ENCODE measurements at regions not wholly inside any gene's neighbourhood (a gene's known extent, or its start where the extent isn't known, plus 50 kb on each side); places are given as distances from the start of the nearest gene placed in this dataset.

- H3K9me1 ChIP-seq (replicated peaks; ENCODE audit: control insufficient read depth, extremely low read depth, insufficient read depth, low read length) = no peaks in the 10 kb centered on the region
- dilution Hi-C loops (cut with MboI; ENCODE audit: extremely low pct_ligation_motif_present, low sequenced_read_pairs) (no loop called here), intact Hi-C loops (cut with micrococcal nuclease) (no loop called here)
- H3K79me2 ChIP-seq (ENCODE audit: control insufficient read depth, insufficient read depth, low read length) = no peaks in the 10 kb centered on the region
- H3K36me3 ChIP-seq (ENCODE audit: control insufficient read depth in 2 of 2, extremely low read depth in 1 of 2, insufficient read depth in 2 of 2, low read length in 2 of 2) = no peaks in the 10 kb centered on the region
- no TSS peak for BruUV-seq (replicated peaks)
- CTCF ChIA-PET = no interaction called here
- POLR2A ChIA-PET = no interaction called here
- H3K9me3 ChIP-seq (replicated peaks; ENCODE audit: control insufficient read depth, insufficient read depth, low read length) = no peaks in the 10 kb centered on the region
- no peak overlapping the region for H3K4me3 ChIP-seq (replicated peaks in 1 of 3; ENCODE audit: insufficient read depth in 1 of 3, low read depth in 1 of 3, low read length in 3 of 3)
- H3K27ac ChIP-seq (ENCODE audit: insufficient read depth, low read depth, low read length) = no peak overlapping the region
- FAIRE-seq (no peak), DNase-seq (ENCODE audit: low read depth, low spot score) (no peak)
- H3K27me3 ChIP-seq (ENCODE audit: control insufficient read depth in 2 of 2, insufficient read depth in 2 of 2, low read length in 2 of 2) = no peaks in the 10 kb centered on the region
- no peaks in the 10 kb centered on the region for H3K4me1 ChIP-seq (ENCODE audit: control insufficient read depth, extremely low read depth, insufficient read depth, low read length)
- no peak overlapping the region for H3K4me2 ChIP-seq (ENCODE audit: insufficient read depth, low read length)
- TF ChIP-seq MAX (IDR thresholded peaks at IDR 0.05; ENCODE audit: insufficient read depth, insufficient read length) (no peak), MYC (IDR thresholded peaks at IDR 0.05; ENCODE audit: low read depth, low read length) (no peak), POLR2A (IDR thresholded peaks at IDR 0.05; ENCODE audit: low read depth, low read length) (no peak), POLR2AphosphoS5 (IDR thresholded peaks at IDR 0.05; ENCODE audit: insufficient read depth, low read depth, low read length) (no peak), JUN (IDR thresholded peaks at IDR 0.05; ENCODE audit: borderline replicate concordance, insufficient read depth, insufficient read length, low read depth) (no peak), EZH2 (IDR thresholded peaks at IDR 0.05; ENCODE audit: borderline replicate concordance, low read depth, low read length, severe bottlenecking) (no peak), CTCF (IDR thresholded peaks at IDR 0.05; ENCODE audit: extremely low read depth in 1 of 2, insufficient read depth in 1 of 2, low read depth in 1 of 2, low read length in 2 of 2) (no peak), FOS (IDR thresholded peaks at IDR 0.05; ENCODE audit: borderline replicate concordance, insufficient read depth, low read length) (no peak), GATA2 (IDR thresholded peaks at IDR 0.05; ENCODE audit: insufficient read depth, insufficient read length, low read depth, low read length) (no peak)
- no peak overlapping the region for H3K9ac ChIP-seq (replicated peaks; ENCODE audit: extremely low read depth, insufficient read depth, low read length)
- no peaks in the 10 kb centered on the region for H4K20me1 ChIP-seq (replicated peaks; ENCODE audit: control insufficient read depth, extremely low read depth, insufficient read depth, low read length)
- H2AFZ ChIP-seq (ENCODE audit: low read depth, low read length) = no peak overlapping the region
Observed at GRCh38 chr2:128631698-128632500, 313.2 kb upstream of the HS6ST1 start.
